ENCODE measurements at regions not wholly inside any gene's neighbourhood (a gene's known extent, or its start where the extent isn't known, plus 50 kb on each side); places are given as distances from the start of the nearest gene placed in this dataset.
A peak's percentile ranks its signal among the peaks of the same experiment; 100 is the strongest.

- no peak for TF ChIP-seq POLR2A (IDR thresholded peaks at IDR 0.05)
- no peaks in the 10 kb centered on the region for H3K9me3 ChIP-seq
- 65 to 75% methylated on average over 9 of the region's 9 CpGs for WGBS, 2 donors
- H3K4me1 ChIP-seq, result no peaks in the 10 kb centered on the region
- H3K27me3 ChIP-seq, result no peaks in the 10 kb centered on the region
- no peak for DNase-seq
- no peak overlapping the region for H3K27ac ChIP-seq
- H3K36me3 ChIP-seq, result no peaks in the 10 kb centered on the region
- no peak overlapping the region for H3K4me3 ChIP-seq
- intact Hi-C loops (cut with DNase I), result no loop called here
Observed at GRCh38 chr7:55276572-55277295, 88.4 kb upstream of the LANCL2 start.

GRCh38 chr7:55277916-55278315 is 87.2 kb upstream of the LANCL2 start:
- TF ChIP-seq CTCF (IDR thresholded peaks at IDR 0.05), result no peak
- no peak for TF ChIP-seq POLR2A (IDR thresholded peaks at IDR 0.05)
- Histone ChIP-seq H3K4me1 (no peaks in the 10 kb centered on the region), H3K9me3 (no peaks in the 10 kb centered on the region), H3K4me3 (no peak overlapping the region), H3K27me3 (no peaks in the 10 kb centered on the region), H3K36me3 (no peaks in the 10 kb centered on the region), H3K27ac (no peak overlapping the region)
- intact Hi-C loops (cut with DNase I), result loop anchor here (2.0 kb wide), 1 partner anchor 137 kb away; no protein-coding TSS in a partner anchor
- DNase-seq, result no peak
- WGBS, 2 donors, result 57 to 90% methylated on average over 2 to 5 of the region's 6 CpGs

GRCh38 chr7:55278321-55278720 is 86.8 kb upstream of the LANCL2 start:
- no peaks in the 10 kb centered on the region for H3K36me3 ChIP-seq
- no peaks in the 10 kb centered on the region for H3K4me1 ChIP-seq
- no peaks in the 10 kb centered on the region for H3K9me3 ChIP-seq
- DNase-seq, result no peak
- no peak for TF ChIP-seq POLR2A (IDR thresholded peaks at IDR 0.05)
- no peak overlapping the region for H3K27ac ChIP-seq
- WGBS, 2 donors, result 78 to 80% methylated on average over 8 to 9 of the region's 9 CpGs
- no peaks in the 10 kb centered on the region for H3K27me3 ChIP-seq
- no peak overlapping the region for H3K4me3 ChIP-seq
- intact Hi-C loops (cut with DNase I), result loop anchor here (2.0 kb wide), 1 partner anchor 136 kb away; no protein-coding TSS in a partner anchor

GRCh38 chr7:55279080-55279845 is 85.9 kb upstream of the LANCL2 start:
- intact Hi-C loops (cut with DNase I), result loop anchor here (2.0 kb wide), 1 partner anchor 136 kb away; no protein-coding TSS in a partner anchor
- TF ChIP-seq CTCF (IDR thresholded peaks at IDR 0.05), result no peak
- no peak for TF ChIP-seq POLR2A (IDR thresholded peaks at IDR 0.05)
- Histone ChIP-seq H3K27ac (no peak overlapping the region), H3K4me3 (no peak overlapping the region), H3K9me3 (no peaks in the 10 kb centered on the region), H3K36me3 (no peaks in the 10 kb centered on the region), H3K4me1 (no peaks in the 10 kb centered on the region), H3K27me3 (no peaks in the 10 kb centered on the region)
- WGBS, 2 donors, result 68 to 70% methylated on average over 6 to 14 of the region's 14 CpGs
- no peak for DNase-seq

GRCh38 chr7:55280031-55280454 is 85.1 kb upstream of the LANCL2 start:
- no peak for TF ChIP-seq POLR2A (IDR thresholded peaks at IDR 0.05)
- peak; percentile 32 to 68 (median 52) for TF ChIP-seq CTCF (IDR thresholded peaks at IDR 0.05)
- H3K9me3 ChIP-seq, result no peaks in the 10 kb centered on the region
- WGBS, 2 donors, result 0% methylated on average over 1 to 3 of the region's 3 CpGs
- H3K36me3 ChIP-seq, result no peaks in the 10 kb centered on the region
- no peak for DNase-seq
- no peak overlapping the region for H3K27ac ChIP-seq
- intact Hi-C loops (cut with DNase I), result no loop called here
- no peaks in the 10 kb centered on the region for H3K4me1 ChIP-seq
- no peak overlapping the region for H3K4me3 ChIP-seq
- H3K27me3 ChIP-seq, result no peaks in the 10 kb centered on the region

- intact Hi-C loops (cut with DNase I), result no loop called here
- no peaks in the 10 kb centered on the region for H3K4me1 ChIP-seq
- TF ChIP-seq POLR2A (IDR thresholded peaks at IDR 0.05) (no peak), CTCF (IDR thresholded peaks at IDR 0.05) (no peak)
- H3K27ac ChIP-seq, result no peak overlapping the region
- no peak overlapping the region for H3K4me3 ChIP-seq
- H3K9me3 ChIP-seq, result no peaks in the 10 kb centered on the region
- WGBS, 2 donors, result 88 to 100% methylated on average over 2 of the region's 2 CpGs
- no peak for DNase-seq
- H3K27me3 ChIP-seq, result peaks cover 0 to 7% (median 0%) of the 10 kb centered on the region in 4 donors
- H3K36me3 ChIP-seq, result no peaks in the 10 kb centered on the region
Observed at GRCh38 chr7:55285665-55286064, 79.5 kb upstream of the LANCL2 start.
